Transverse colon (tissue), 4 donors: ENCODE measurements at regions not wholly inside any gene's neighbourhood (a gene's known extent, or its start where the extent isn't known, plus 50 kb on each side); places are given as distances from the start of the nearest gene placed in this dataset.

Experiments used
- DNase-seq: peaks from one replicate; pipeline ENCODE4 v3.0.0-alpha.2; 2019
- H3K27ac ChIP-seq, 4 donors: fragments of 200-600 bp; sonication (generic); 2 replicates each; pipeline ENCODE4 v1.5.1; 2016 to 2018; ENCODE audit warnings: inconsistent platforms in 4 of 4
- H3K27me3 ChIP-seq: fragments of 200-600 bp; sonication (generic); 2 replicates; pipeline ENCODE4 v1.5.1; 2017; ENCODE audit warnings: inconsistent platforms
- H3K36me3 ChIP-seq, 4 donors: fragments of 200-600 bp; sonication (generic); 2 replicates each; pipeline ENCODE4 v1.5.1; 2017 to 2019; ENCODE audit warnings: inconsistent platforms in 4 of 4
- H3K4me1 ChIP-seq, 4 donors: fragments of 200-600 bp; sonication (generic); 2 replicates each; pipeline ENCODE4 v1.5.1; 2017 to 2020; ENCODE audit warnings: inconsistent platforms in 4 of 4
- H3K4me3 ChIP-seq, 4 donors: fragments of 200-600 bp; sonication (generic); 1 replicate in 1 of 4; 2 replicates in 3 of 4; pipeline versions ENCODE4 v1.5.1 to v1.6.1; 2017 to 2019; ENCODE audit warnings: inconsistent platforms in 4 of 4
- H3K9me3 ChIP-seq, 2 donors: fragments of 200-600 bp; sonication (generic); 2 replicates each; pipeline ENCODE4 v1.5.1; 2017 to 2019; ENCODE audit warnings: inconsistent platforms in 2 of 2
- CTCF ChIP-seq, 5 experiments: fragments of 200-600 bp in 3 of 5; fragments of 450-650 bp in 2 of 5; sonication (generic) in 3 of 5; IDR thresholded peaks; 1 replicate in 2 of 5; 2 replicates in 3 of 5; pipeline ENCODE4 v1.5.1; 2016 to 2017; ENCODE audit warnings: antibody characterized with exemption in 5 of 5, inconsistent platforms in 3 of 5, mild to moderate bottlenecking in 2 of 5, moderate library complexity in 1 of 5
- EP300 ChIP-seq: sonication (generic); formaldehyde crosslinking; IDR thresholded peaks from one replicate; pipeline ENCODE4 v1.6.1; 2017; ENCODE audit warnings: antibody characterized with exemption, low read depth
- POLR2A ChIP-seq: fragments of 450-650 bp; IDR thresholded peaks from one replicate; pipeline ENCODE4 v1.6.1; 2016; ENCODE audit warnings: antibody characterized with exemption, mild to moderate bottlenecking, moderate library complexity
- POLR2AphosphoS5 ChIP-seq, 3 donors: sonication (generic); formaldehyde crosslinking; IDR thresholded peaks; one replicate each; pipeline ENCODE4 v1.6.1; 2016; ENCODE audit warnings: antibody characterized with exemption in 3 of 3
- WGBS, 2 donors: methylation state at CpG; one replicate each; pipeline ENCODE4 v1.1.5; 2018; ENCODE audit warnings: low coverage in 1 of 2; 5-methylcytosine and 5-hydroxymethylcytosine counted together
- in situ Hi-C, 4 donors: fragments of 200-750 bp; cut with MboI; loops; one replicate each; pipeline versions ENCODE4 v1.15.0 to v1.15.1; 2017; ENCODE audit warnings: low sequenced_read_pairs in 3 of 4, low pct_ligation_motif_present in 1 of 4, low pct_unique_long_range_greater_than_20kb in 1 of 4
- intact Hi-C: fragments of 100-400 bp; cut with DNase I; formaldehyde crosslinking; loops from one replicate; pipeline ENCODE4 v1.15.1; 2023; ENCODE audit warnings: low total_unique reads

DNA sequence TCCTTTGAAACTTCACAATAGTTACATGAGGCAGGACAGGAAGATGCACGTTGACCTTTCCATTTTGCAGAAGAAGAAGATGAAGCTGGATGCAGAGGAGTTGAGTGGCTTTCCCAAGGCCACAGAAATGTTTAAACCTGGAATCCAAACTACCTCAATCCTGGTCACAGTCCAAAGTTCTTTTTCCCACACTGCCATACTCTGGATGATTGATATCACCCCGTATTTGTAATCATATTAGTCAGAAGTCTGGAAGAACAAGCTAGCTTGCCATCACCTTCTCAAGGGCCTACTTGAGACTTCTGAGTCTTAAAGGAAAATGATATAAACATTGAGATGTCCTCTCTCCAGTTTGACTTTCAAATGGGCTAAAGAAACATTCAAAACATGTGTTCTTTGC, 190.1 kb downstream of the LNPK start:
- no peak for DNase-seq
- Histone ChIP-seq H3K4me1 (peaks cover 0 to 5% (median 2%) of the 10 kb centered on the region in 4 donors), H3K36me3 (no peaks in the 10 kb centered on the region), H3K27me3 (no peaks in the 10 kb centered on the region), H3K27ac (no peak overlapping the region), H3K9me3 (no peaks in the 10 kb centered on the region), H3K4me3 (no peak overlapping the region)
- intact Hi-C loops: no loop called here
- in situ Hi-C loops: no loop called here
- 40 to 56% methylated on average over 1 to 2 of the region's 2 CpGs for WGBS, 2 donors
- TF ChIP-seq EP300: no peak

- 100% methylated on average over 1 of the region's 1 CpG for WGBS, 2 donors
- no peaks in the 10 kb centered on the region for H3K9me3 ChIP-seq
- TF ChIP-seq POLR2AphosphoS5 (IDR thresholded peaks at IDR 0.05) (no peak), POLR2A (no peak), EP300 (no peak), CTCF (IDR thresholded peaks at IDR 0.05) (no peak)
- H3K27ac ChIP-seq: no peak overlapping the region
- no peak for DNase-seq
- peaks cover 0 to 16% (median 8%) of the 10 kb centered on the region in 4 donors for H3K4me1 ChIP-seq
- intact Hi-C loops (no loop called here), in situ Hi-C loops (no loop called here)
- no peak overlapping the region for H3K4me3 ChIP-seq
- no peaks in the 10 kb centered on the region for H3K36me3 ChIP-seq
- H3K27me3 ChIP-seq: no peaks in the 10 kb centered on the region
Measured at GRCh38 chr2:175808858-175809257, 193.2 kb downstream of the LNPK start.

GRCh38 chr2:175808078-175808477, 194.0 kb downstream of the LNPK start:
- intact Hi-C loops (no loop called here), in situ Hi-C loops (no loop called here)
- Histone ChIP-seq H3K27me3 (no peaks in the 10 kb centered on the region), H3K9me3 (no peaks in the 10 kb centered on the region), H3K4me1 (peaks cover 0 to 16% (median 8%) of the 10 kb centered on the region in 4 donors), H3K36me3 (no peaks in the 10 kb centered on the region), H3K4me3 (no peak overlapping the region), H3K27ac (no peak overlapping the region)
- no peak for TF ChIP-seq CTCF (IDR thresholded peaks at IDR 0.05)
- no peak for TF ChIP-seq POLR2A
- no peak for TF ChIP-seq EP300
- no peak for TF ChIP-seq POLR2AphosphoS5 (IDR thresholded peaks at IDR 0.05)
- WGBS, 2 donors: 66 to 70% methylated on average over 1 of the region's 1 CpG
- DNase-seq: no peak

GRCh38 chr2:175807031-175807873, 194.8 kb downstream of the LNPK start:
- Histone ChIP-seq H3K9me3 (no peaks in the 10 kb centered on the region), H3K36me3 (no peaks in the 10 kb centered on the region), H3K27ac (no peak overlapping the region), H3K4me1 (peaks cover 0 to 16% (median 8%) of the 10 kb centered on the region in 4 donors), H3K4me3 (no peak overlapping the region), H3K27me3 (no peaks in the 10 kb centered on the region)
- intact Hi-C loops: no loop called here
- no peak for DNase-seq
- TF ChIP-seq EP300 (no peak), POLR2A (no peak), POLR2AphosphoS5 (IDR thresholded peaks at IDR 0.05) (no peak), CTCF (IDR thresholded peaks at IDR 0.05) (no peak)
- WGBS, 2 donors: 60 to 61% methylated on average over 4 to 5 of the region's 5 CpGs
- in situ Hi-C loops: no loop called here
